GM12873 (cell line): ENCODE measurements at regions not wholly inside any gene's neighbourhood (a gene's known extent, or its start where the extent isn't known, plus 50 kb on each side); places are given as distances from the start of the nearest gene placed in this dataset.

Experiments
- CTCF ChIP-seq: IDR thresholded peaks from 2 replicates; pipeline ENCODE4 v1.5.1; 2012; ENCODE audit warnings: low read depth, mild to moderate bottlenecking, moderate library complexity, low read length, control low read depth; ENCODE audit not compliant: insufficient read depth; ENCODE audit errors: missing control alignments

GRCh38 chr13:22468045-22468444 is 712.7 kb upstream of the SGCG start:
- no peak for TF ChIP-seq CTCF

- TF ChIP-seq CTCF: no peak
These were observed 712.0 kb upstream of the SGCG start for GRCh38 chr13:22468824-22469223.

DNA sequence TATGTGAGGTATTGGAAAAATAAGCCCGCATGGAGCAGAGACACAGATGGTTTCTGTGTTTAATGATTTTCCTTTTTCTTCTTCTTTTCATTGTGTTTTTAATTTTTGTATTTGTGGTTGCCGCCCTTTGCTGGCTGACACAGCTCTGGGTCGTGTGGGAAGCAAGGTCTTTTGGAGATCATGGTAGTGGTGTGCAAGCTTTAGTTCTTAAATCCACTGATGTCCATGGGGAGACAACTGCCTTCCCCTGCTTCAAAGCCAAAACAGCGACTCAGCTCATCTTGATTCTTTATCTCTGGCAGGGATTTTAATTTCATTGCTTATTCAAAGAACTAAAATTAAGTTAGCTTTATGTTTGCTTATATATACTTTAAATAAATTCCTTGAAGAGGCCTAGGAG is 711.3 kb upstream of the SGCG start:
- TF ChIP-seq CTCF: no peak

GRCh38 chr13:22470075-22470474 is 710.7 kb upstream of the SGCG start:
- TF ChIP-seq CTCF: no peak

- no peak for TF ChIP-seq CTCF
These were observed 698.2 kb upstream of the SGCG start for GRCh38 chr13:22482496-22483000.

DNA sequence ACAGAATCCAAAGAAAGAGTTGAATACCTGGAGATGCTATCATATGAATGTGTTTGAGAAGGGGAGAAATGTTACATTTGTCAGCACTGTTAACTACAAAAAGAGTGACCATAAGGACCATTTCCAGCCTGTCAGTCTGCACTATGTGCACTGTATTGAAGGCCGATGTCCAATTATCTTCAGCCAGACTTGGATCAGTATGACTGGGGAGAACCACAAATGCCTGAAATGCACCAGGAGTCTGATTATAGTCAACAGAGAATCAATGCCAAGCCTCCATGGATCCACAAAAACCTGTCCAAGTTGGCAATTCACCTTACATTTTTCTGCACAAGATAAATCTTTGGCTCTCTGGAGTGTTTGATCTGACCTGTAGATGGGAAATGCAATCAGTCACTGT is 697.5 kb upstream of the SGCG start:
- no peak for TF ChIP-seq CTCF

GRCh38 chr13:22486490-22486889 is 694.3 kb upstream of the SGCG start:
- no peak for TF ChIP-seq CTCF
